Smooth muscle cell (in vitro differentiated cells): ENCODE measurements at regions not wholly inside any gene's neighbourhood (a gene's known extent, or its start where the extent isn't known, plus 50 kb on each side); places are given as distances from the start of the nearest gene placed in this dataset.

Experiments used
- DNase-seq: peaks from one replicate; lab custom pipeline; 2025; ENCODE audit not compliant: unreplicated experiment; lab: John Stamatoyannopoulos, UW
- H2AFZ ChIP-seq: fragments of 200-600 bp; sonication (generic); 2 replicates; pipeline ENCODE4 v1.6.0; 2016; ENCODE audit warnings: antibody characterized with exemption, low read depth, mild to moderate bottlenecking
- H3F3A ChIP-seq: fragments of 200-600 bp; sonication (generic); 2 replicates; pipeline ENCODE4 v1.6.0; 2017; ENCODE audit warnings: antibody characterized with exemption, low read depth
- H3K27ac ChIP-seq: fragments of 200-600 bp; sonication (generic); 2 replicates; pipeline ENCODE4 v1.5.1; 2016; ENCODE audit warnings: low read depth, mild to moderate bottlenecking
- H3K27me3 ChIP-seq: fragments of 200-600 bp; sonication (generic); 2 replicates; pipeline ENCODE4 v1.6.1; 2016; ENCODE audit warnings: low read depth, mild to moderate bottlenecking
- H3K36me3 ChIP-seq: fragments of 200-600 bp; sonication (generic); 2 replicates; pipeline ENCODE4 v1.5.1; 2016; ENCODE audit warnings: low read depth
- H3K4me1 ChIP-seq: fragments of 200-600 bp; sonication (generic); 2 replicates; pipeline ENCODE4 v1.5.1; 2016; ENCODE audit warnings: low read depth
- H3K4me2 ChIP-seq: fragments of 200-600 bp; sonication (generic); 2 replicates; pipeline ENCODE4 v1.6.0; 2016; ENCODE audit warnings: mild to moderate bottlenecking
- H3K4me3 ChIP-seq: fragments of 200-600 bp; sonication (generic); 2 replicates; pipeline ENCODE4 v1.5.1; 2016; ENCODE audit warnings: mild to moderate bottlenecking
- H3K79me2 ChIP-seq: fragments of 200-600 bp; sonication (generic); 2 replicates; pipeline ENCODE4 v1.6.0; 2016; ENCODE audit warnings: low read depth, mild to moderate bottlenecking
- H3K9ac ChIP-seq: fragments of 200-600 bp; sonication (generic); 2 replicates; pipeline ENCODE4 v1.6.0; 2016; ENCODE audit warnings: low read depth
- H3K9me3 ChIP-seq: fragments of 200-600 bp; sonication (generic); replicated peaks from 2 replicates; pipeline ENCODE4 v1.5.1; 2016; ENCODE audit warnings: low read depth
- H4K20me1 ChIP-seq: fragments of 200-600 bp; sonication (generic); 2 replicates; pipeline ENCODE4 v1.6.0; 2016; ENCODE audit warnings: low read depth
- CTCF ChIP-seq: fragments of 200-600 bp; sonication (generic); IDR thresholded peaks from 2 replicates; pipeline ENCODE4 v1.5.1; 2017; ENCODE audit warnings: borderline replicate concordance, mild to moderate bottlenecking, antibody characterized with exemption; ENCODE audit not compliant: insufficient read depth, poor library complexity, severe bottlenecking
- WGBS: methylation state at CpG from one replicate; pipeline ENCODE4 v1.1.7; 2016; ENCODE audit warnings: low lambda C conversion rate; 5-methylcytosine and 5-hydroxymethylcytosine counted together

- no peak overlapping the region for H3K4me2 ChIP-seq
- H3K4me1 ChIP-seq, result no peaks in the 10 kb centered on the region
- H3K9me3 ChIP-seq, result no peaks in the 10 kb centered on the region
- no peak overlapping the region for H3K4me3 ChIP-seq
- H3K36me3 ChIP-seq, result no peaks in the 10 kb centered on the region
- TF ChIP-seq CTCF, result no peak
- no peak for DNase-seq
- H3F3A ChIP-seq, result no peaks in the 10 kb centered on the region
- no peaks in the 10 kb centered on the region for H3K79me2 ChIP-seq
- no peak overlapping the region for H3K27ac ChIP-seq
- WGBS, result 86% methylated on average over 5 of the region's 5 CpGs
- H2AFZ ChIP-seq, result no peak overlapping the region
- H3K27me3 ChIP-seq, result no peaks in the 10 kb centered on the region
- H3K9ac ChIP-seq, result no peak overlapping the region
- H4K20me1 ChIP-seq, result no peaks in the 10 kb centered on the region
These were observed 1384.3 kb upstream of the PCDH20 start for GRCh38 chr13:62799931-62800436.

GRCh38 chr13:62799038-62799535, 1383.4 kb upstream of the PCDH20 start:
- Histone ChIP-seq H3K9me3 (no peaks in the 10 kb centered on the region), H3F3A (no peaks in the 10 kb centered on the region), H3K79me2 (no peaks in the 10 kb centered on the region), H3K27me3 (no peaks in the 10 kb centered on the region), H2AFZ (no peak overlapping the region), H3K4me1 (no peaks in the 10 kb centered on the region), H3K4me2 (no peak overlapping the region), H4K20me1 (no peaks in the 10 kb centered on the region), H3K36me3 (no peaks in the 10 kb centered on the region), H3K9ac (no peak overlapping the region), H3K27ac (no peak overlapping the region), H3K4me3 (no peak overlapping the region)
- no peak for DNase-seq
- no peak for TF ChIP-seq CTCF
- WGBS, result 94% methylated on average over 8 of the region's 8 CpGs

GRCh38 chr13:62793850-62794249, 1378.2 kb upstream of the PCDH20 start:
- no peak overlapping the region for H2AFZ ChIP-seq
- no peak for DNase-seq
- WGBS, result 76% methylated on average over 1 of the region's 1 CpG
- H3K79me2 ChIP-seq, result no peaks in the 10 kb centered on the region
- no peak overlapping the region for H3K9ac ChIP-seq
- no peak overlapping the region for H3K4me3 ChIP-seq
- no peak overlapping the region for H3K4me2 ChIP-seq
- no peaks in the 10 kb centered on the region for H3K36me3 ChIP-seq
- H3F3A ChIP-seq, result no peaks in the 10 kb centered on the region
- no peaks in the 10 kb centered on the region for H4K20me1 ChIP-seq
- no peak overlapping the region for H3K27ac ChIP-seq
- H3K4me1 ChIP-seq, result no peaks in the 10 kb centered on the region
- H3K27me3 ChIP-seq, result no peaks in the 10 kb centered on the region
- TF ChIP-seq CTCF, result no peak
- no peaks in the 10 kb centered on the region for H3K9me3 ChIP-seq

GRCh38 chr13:62781866-62782265, 1366.2 kb upstream of the PCDH20 start:
- Histone ChIP-seq H3K4me3 (no peak overlapping the region), H3K79me2 (no peaks in the 10 kb centered on the region), H3F3A (no peaks in the 10 kb centered on the region), H2AFZ (peak overlapping the region; percentile 47), H3K4me2 (no peak overlapping the region), H4K20me1 (no peaks in the 10 kb centered on the region), H3K4me1 (no peaks in the 10 kb centered on the region), H3K9me3 (no peaks in the 10 kb centered on the region), H3K9ac (no peak overlapping the region), H3K36me3 (no peaks in the 10 kb centered on the region), H3K27me3 (no peaks in the 10 kb centered on the region), H3K27ac (no peak overlapping the region)
- DNase-seq, result no peak
- TF ChIP-seq CTCF, result no peak
- WGBS, result 39% methylated on average over 1 of the region's 1 CpG
